ENCODE measurements at regions not wholly inside any gene's neighbourhood (a gene's known extent, or its start where the extent isn't known, plus 50 kb on each side); places are given as distances from the start of the nearest gene placed in this dataset.
A peak's percentile ranks its signal among the peaks of the same experiment; 100 is the strongest.

DNA sequence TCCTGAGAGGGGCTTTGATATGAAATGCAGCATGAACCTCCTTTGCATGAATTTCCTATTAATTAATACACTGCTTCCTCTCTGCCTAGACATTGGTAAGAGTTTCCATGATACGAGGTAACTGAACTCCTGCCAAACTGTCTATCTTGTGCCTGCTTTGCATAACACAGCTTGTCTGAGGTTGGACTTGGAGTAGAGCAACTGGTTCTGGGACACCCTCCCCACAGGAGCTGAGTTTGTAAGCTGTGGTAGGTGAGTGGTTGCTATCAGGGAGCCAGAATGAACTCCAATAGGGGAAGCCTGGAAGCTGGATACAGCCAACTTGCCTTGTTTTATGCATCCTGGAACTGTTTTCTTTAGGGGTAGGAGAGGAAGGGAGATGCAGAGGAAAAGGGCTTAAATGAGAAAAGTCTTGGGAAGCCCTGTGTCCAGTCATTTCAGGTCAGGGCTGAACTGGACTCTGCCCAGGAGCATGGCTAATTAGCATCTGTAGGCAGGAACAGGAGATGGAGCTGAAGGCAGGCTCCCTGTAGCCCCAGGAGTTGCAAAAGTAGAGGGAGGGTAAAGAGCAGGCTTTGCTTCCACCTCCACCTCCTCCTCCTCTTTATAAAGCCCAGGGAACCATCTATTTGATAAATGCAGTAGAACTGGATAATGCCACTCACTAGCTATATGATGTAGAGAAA is 73.2 kb upstream of the GPR158 start:
- Histone ChIP-seq H3K4me1 (no peaks in the 10 kb centered on the region), H3K36me3 (no peaks in the 10 kb centered on the region), H3K27me3 (no peaks in the 10 kb centered on the region), H3K9me3 (no peaks in the 10 kb centered on the region), H3K4me3 (no peak overlapping the region), H3K27ac (no peak overlapping the region)
- TF ChIP-seq, protein P1, sequence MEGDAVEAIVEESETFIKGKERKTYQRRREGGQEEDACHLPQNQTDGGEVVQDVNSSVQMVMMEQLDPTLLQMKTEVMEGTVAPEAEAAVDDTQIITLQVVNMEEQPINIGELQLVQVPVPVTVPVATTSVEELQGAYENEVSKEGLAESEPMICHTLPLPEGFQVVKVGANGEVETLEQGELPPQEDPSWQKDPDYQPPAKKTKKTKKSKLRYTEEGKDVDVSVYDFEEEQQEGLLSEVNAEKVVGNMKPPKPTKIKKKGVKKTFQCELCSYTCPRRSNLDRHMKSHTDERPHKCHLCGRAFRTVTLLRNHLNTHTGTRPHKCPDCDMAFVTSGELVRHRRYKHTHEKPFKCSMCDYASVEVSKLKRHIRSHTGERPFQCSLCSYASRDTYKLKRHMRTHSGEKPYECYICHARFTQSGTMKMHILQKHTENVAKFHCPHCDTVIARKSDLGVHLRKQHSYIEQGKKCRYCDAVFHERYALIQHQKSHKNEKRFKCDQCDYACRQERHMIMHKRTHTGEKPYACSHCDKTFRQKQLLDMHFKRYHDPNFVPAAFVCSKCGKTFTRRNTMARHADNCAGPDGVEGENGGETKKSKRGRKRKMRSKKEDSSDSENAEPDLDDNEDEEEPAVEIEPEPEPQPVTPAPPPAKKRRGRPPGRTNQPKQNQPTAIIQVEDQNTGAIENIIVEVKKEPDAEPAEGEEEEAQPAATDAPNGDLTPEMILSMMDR (IDR thresholded peaks at IDR 0.05) = no peak
- intact Hi-C loops (cut with DNase I) = no loop called here
- DNase-seq (peak in 1 of 4 donors; percentile 35), ATAC-seq (no peak)

DNA sequence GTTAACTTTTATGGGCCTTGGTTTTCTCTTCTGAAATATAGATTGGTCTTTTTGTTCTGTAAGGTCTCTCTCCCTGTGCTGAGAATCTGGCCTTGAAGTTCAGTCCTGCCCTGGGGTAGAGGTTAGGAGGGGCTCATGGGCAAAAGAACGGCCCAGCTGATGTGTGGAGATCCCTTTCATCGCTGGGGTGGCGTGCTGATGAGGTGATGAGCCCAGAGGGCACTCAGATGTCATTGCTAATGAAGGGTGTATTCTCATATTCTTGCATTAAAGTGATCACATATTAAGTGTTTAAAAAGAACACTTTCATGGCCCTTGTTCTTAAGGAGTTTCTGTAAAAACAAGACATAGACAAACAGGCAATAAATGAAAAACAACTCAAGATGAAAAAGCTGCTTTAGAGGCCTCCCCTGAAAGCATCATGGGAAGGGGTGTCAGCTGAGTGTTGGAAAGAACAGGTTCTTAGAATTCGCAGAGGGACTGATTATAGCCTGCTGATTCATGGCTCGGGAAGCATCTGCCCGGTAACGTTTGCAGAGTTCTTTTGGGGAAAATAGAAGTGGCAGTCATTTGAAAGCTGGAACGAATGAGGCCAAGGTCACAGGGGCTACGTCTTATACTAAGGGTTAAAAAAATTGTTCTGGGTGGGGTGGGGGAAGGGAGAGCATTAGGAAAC is 72.5 kb upstream of the GPR158 start:
- Histone ChIP-seq H3K9me3 (no peaks in the 10 kb centered on the region), H3K4me1 (no peaks in the 10 kb centered on the region), H3K27me3 (no peaks in the 10 kb centered on the region), H3K27ac (no peak overlapping the region), H3K4me3 (no peak overlapping the region), H3K36me3 (no peaks in the 10 kb centered on the region)
- no peak for ATAC-seq
- TF ChIP-seq, protein P1 (IDR thresholded peaks at IDR 0.05) = no peak
- intact Hi-C loops (cut with DNase I) = no loop called here
- no peak for DNase-seq

DNA sequence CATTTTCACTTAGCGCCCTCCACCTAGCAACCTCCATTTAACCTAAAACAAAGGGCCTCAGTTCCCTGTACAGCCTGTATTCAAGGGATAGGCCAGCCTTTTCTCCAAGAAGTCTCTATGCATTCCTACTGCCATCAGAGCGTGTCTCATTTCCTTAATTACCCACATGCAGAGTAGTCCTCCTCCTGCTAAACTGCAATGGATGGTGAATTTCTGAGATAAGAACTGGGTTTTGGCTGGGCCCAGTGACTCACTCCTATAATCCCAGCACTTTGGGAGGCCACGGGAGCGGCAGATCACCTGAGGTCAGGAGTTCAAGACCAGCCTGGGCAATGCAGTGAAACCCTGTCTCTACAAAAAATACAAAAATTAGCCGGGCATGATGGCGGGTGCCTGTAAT is 71.1 kb upstream of the GPR158 start:
- Histone ChIP-seq H3K9me3 (no peaks in the 10 kb centered on the region), H3K4me1 (no peaks in the 10 kb centered on the region), H3K27me3 (no peaks in the 10 kb centered on the region), H3K4me3 (no peak overlapping the region), H3K27ac (no peak overlapping the region), H3K36me3 (no peaks in the 10 kb centered on the region)
- intact Hi-C loops (cut with DNase I) = no loop called here
- TF ChIP-seq, protein P1 (IDR thresholded peaks at IDR 0.05) = no peak
- DNase-seq (no peak), ATAC-seq (no peak)

DNA sequence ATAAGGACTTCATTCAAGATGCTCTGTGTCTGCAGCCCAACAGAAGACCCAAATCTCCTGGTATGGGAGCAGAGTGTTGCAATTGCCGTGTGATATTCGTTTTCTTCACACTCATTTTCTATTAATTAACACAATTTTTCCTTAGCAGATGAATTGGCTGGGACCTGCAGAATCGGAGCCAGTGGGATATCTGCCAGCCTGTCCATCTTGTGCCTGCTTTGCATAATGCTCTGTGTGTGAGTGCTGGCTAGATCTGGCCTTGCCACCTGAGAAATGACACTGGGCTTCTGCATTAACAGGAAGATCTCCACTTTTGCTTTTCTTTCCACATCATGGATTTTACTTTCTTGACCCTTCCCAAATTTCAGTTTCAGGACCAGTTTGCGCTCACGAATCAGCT is 70.4 kb upstream of the GPR158 start:
- TF ChIP-seq, protein P1 (IDR thresholded peaks at IDR 0.05) = no peak
- no peaks in the 10 kb centered on the region for H3K36me3 ChIP-seq
- H3K9me3 ChIP-seq = no peaks in the 10 kb centered on the region
- no peaks in the 10 kb centered on the region for H3K4me1 ChIP-seq
- ATAC-seq (no peak), DNase-seq (no peak)
- no peak overlapping the region for H3K27ac ChIP-seq
- H3K4me3 ChIP-seq = no peak overlapping the region
- no peaks in the 10 kb centered on the region for H3K27me3 ChIP-seq
- intact Hi-C loops (cut with DNase I) = no loop called here

DNA sequence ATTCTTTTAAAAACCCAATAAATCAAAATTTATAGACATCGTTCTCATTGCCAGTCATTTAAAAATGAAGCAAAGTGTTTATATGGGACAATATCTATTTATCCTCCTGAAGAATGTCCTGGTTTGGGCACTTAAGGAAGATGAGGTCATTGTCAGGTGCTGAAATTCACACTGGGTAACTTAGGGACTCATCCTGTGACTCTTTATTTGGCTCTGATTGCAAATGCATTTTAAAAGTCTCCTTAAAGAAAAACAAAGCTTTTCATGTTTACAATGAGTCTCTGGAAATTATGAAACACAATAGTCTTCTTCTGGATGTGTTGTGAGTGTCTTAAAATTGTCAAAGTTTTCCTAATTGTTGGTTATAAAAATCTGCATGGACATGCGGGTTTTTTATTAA is 69.5 kb upstream of the GPR158 start:
- Histone ChIP-seq H3K4me3 (no peak overlapping the region), H3K27me3 (no peaks in the 10 kb centered on the region), H3K36me3 (no peaks in the 10 kb centered on the region), H3K4me1 (no peaks in the 10 kb centered on the region), H3K9me3 (no peaks in the 10 kb centered on the region), H3K27ac (no peak overlapping the region)
- ATAC-seq (no peak), DNase-seq (no peak)
- intact Hi-C loops (cut with DNase I) = no loop called here
- TF ChIP-seq, protein P1 (IDR thresholded peaks at IDR 0.05) = no peak
